Tibial nerve (tissue), 4 donors: ENCODE measurements at regions not wholly inside any gene's neighbourhood (a gene's known extent, or its start where the extent isn't known, plus 50 kb on each side); places are given as distances from the start of the nearest gene placed in this dataset.

Source experiments
- DNase-seq, 2 donors: peaks; one replicate each; pipeline ENCODE4 v3.0.0-alpha.2; 2019; ENCODE audit warnings: low spot score in 2 of 2
- H3K27ac ChIP-seq, 4 donors: fragments of 200-600 bp; sonication (generic) in 3 of 4; one replicate each; pipeline ENCODE4 v1.5.1; 2017 to 2019; ENCODE audit warnings: mild to moderate bottlenecking in 1 of 4
- H3K27me3 ChIP-seq, 2 donors: fragments of 200-600 bp; sonication (generic) in 1 of 2; one replicate each; pipeline versions ENCODE4 v1.5.1 to v1.6.0; 2017 to 2019
- H3K36me3 ChIP-seq, 3 donors: fragments of 200-600 bp; sonication (generic); one replicate each; pipeline ENCODE4 v1.5.1; 2018 to 2019
- H3K4me1 ChIP-seq, 4 donors: fragments of 200-600 bp; sonication (generic) in 3 of 4; one replicate each; pipeline ENCODE4 v1.5.1; 2017 to 2019
- H3K4me3 ChIP-seq, 4 donors: fragments of 200-600 bp; sonication (generic) in 3 of 4; one replicate each; pipeline ENCODE4 v1.5.1; 2017 to 2019; ENCODE audit warnings: mild to moderate bottlenecking in 1 of 4, moderate library complexity in 1 of 4
- H3K9me3 ChIP-seq, 4 donors: fragments of 200-600 bp; sonication (generic) in 3 of 4; one replicate each; pipeline ENCODE4 v1.5.1; 2017 to 2019
- CTCF ChIP-seq, 5 experiments: fragments of 200-600 bp in 3 of 5; fragments of 450-650 bp in 2 of 5; sonication (generic) in 3 of 5; IDR thresholded peaks; one replicate each; pipeline ENCODE4 v1.5.1; 2016 to 2019; ENCODE audit warnings: antibody characterized with exemption in 5 of 5, mild to moderate bottlenecking in 3 of 5, moderate library complexity in 2 of 5
- EP300 ChIP-seq, 2 donors: sonication (generic); formaldehyde crosslinking; IDR thresholded peaks; one replicate each; pipeline ENCODE4 v1.6.1; 2017; ENCODE audit warnings: antibody characterized with exemption in 2 of 2, mild to moderate bottlenecking in 1 of 2
- POLR2A ChIP-seq, 2 donors: fragments of 450-650 bp; IDR thresholded peaks; one replicate each; pipeline ENCODE4 v1.6.1; 2017; ENCODE audit warnings: antibody characterized with exemption in 2 of 2, mild to moderate bottlenecking in 2 of 2, moderate library complexity in 2 of 2
- WGBS, 2 donors: methylation state at CpG; one replicate each; pipeline ENCODE4 v1.1.5; 2018; 5-methylcytosine and 5-hydroxymethylcytosine counted together

GRCh38 chr5:89110916-89111646 lies 228.1 kb upstream of the MEF2C start:
- TF ChIP-seq CTCF (IDR thresholded peaks at IDR 0.05): no peak
- TF ChIP-seq EP300 (IDR thresholded peaks at IDR 0.05): no peak
- TF ChIP-seq POLR2A (IDR thresholded peaks at IDR 0.05): no peak
- no peak overlapping the region for H3K4me3 ChIP-seq
- H3K27ac ChIP-seq: no peak overlapping the region
- no peak for DNase-seq
- no peaks in the 10 kb centered on the region for H3K27me3 ChIP-seq
- H3K4me1 ChIP-seq: no peaks in the 10 kb centered on the region
- H3K36me3 ChIP-seq: no peaks in the 10 kb centered on the region
- H3K9me3 ChIP-seq: no peaks in the 10 kb centered on the region
- WGBS, 2 donors: 75 to 79% methylated on average over 4 of the region's 4 CpGs

- Histone ChIP-seq H3K27me3 (no peaks in the 10 kb centered on the region), H3K36me3 (no peaks in the 10 kb centered on the region), H3K4me3 (no peak overlapping the region), H3K27ac (no peak overlapping the region), H3K9me3 (no peaks in the 10 kb centered on the region), H3K4me1 (no peaks in the 10 kb centered on the region)
- TF ChIP-seq CTCF (IDR thresholded peaks at IDR 0.05) (no peak), EP300 (IDR thresholded peaks at IDR 0.05) (no peak), POLR2A (IDR thresholded peaks at IDR 0.05) (no peak)
- no peak for DNase-seq
- 61 to 63% methylated on average over 1 of the region's 1 CpG for WGBS, 2 donors
Measured at GRCh38 chr5:89106480-89106879, 223.5 kb upstream of the MEF2C start.

DNA sequence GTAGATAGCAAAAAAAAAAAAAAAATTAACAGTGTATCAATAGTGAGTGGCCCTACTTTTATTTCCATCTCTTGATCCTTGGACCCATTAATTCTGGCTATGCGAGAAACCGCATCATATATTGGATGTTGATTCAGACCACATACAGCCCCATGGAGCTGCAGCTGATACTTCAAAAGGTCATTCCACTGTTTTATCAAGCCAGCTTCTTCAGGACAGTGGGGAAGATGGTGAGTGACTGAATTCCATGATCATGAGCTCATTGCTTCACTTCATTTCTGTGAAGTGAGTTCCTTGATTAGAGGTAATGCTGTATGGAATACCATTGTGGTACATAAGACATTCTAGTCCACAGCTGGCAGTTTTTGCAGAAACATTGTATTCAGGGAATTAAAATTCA lies 222.9 kb upstream of the MEF2C start:
- DNase-seq: no peak
- H3K9me3 ChIP-seq: no peaks in the 10 kb centered on the region
- no peak overlapping the region for H3K27ac ChIP-seq
- no peak overlapping the region for H3K4me3 ChIP-seq
- no peaks in the 10 kb centered on the region for H3K27me3 ChIP-seq
- 97 to 98% methylated on average over 2 of the region's 2 CpGs for WGBS, 2 donors
- no peaks in the 10 kb centered on the region for H3K36me3 ChIP-seq
- TF ChIP-seq EP300 (IDR thresholded peaks at IDR 0.05): no peak
- no peak for TF ChIP-seq CTCF (IDR thresholded peaks at IDR 0.05)
- TF ChIP-seq POLR2A (IDR thresholded peaks at IDR 0.05): no peak
- H3K4me1 ChIP-seq: no peaks in the 10 kb centered on the region

- H3K9me3 ChIP-seq: no peaks in the 10 kb centered on the region
- H3K27ac ChIP-seq: no peak overlapping the region
- H3K4me3 ChIP-seq: no peak overlapping the region
- DNase-seq: no peak
- H3K4me1 ChIP-seq: no peaks in the 10 kb centered on the region
- no peaks in the 10 kb centered on the region for H3K27me3 ChIP-seq
- TF ChIP-seq POLR2A (IDR thresholded peaks at IDR 0.05) (no peak), EP300 (IDR thresholded peaks at IDR 0.05) (no peak), CTCF (IDR thresholded peaks at IDR 0.05) (no peak)
- H3K36me3 ChIP-seq: no peaks in the 10 kb centered on the region
- WGBS, 2 donors: 63 to 73% methylated on average over 1 of the region's 1 CpG
Measured at GRCh38 chr5:89105171-89105695, 222.2 kb upstream of the MEF2C start.

- Histone ChIP-seq H3K4me1 (no peaks in the 10 kb centered on the region), H3K36me3 (no peaks in the 10 kb centered on the region), H3K9me3 (no peaks in the 10 kb centered on the region), H3K4me3 (no peak overlapping the region), H3K27me3 (no peaks in the 10 kb centered on the region), H3K27ac (no peak overlapping the region)
- DNase-seq: no peak
- TF ChIP-seq POLR2A (IDR thresholded peaks at IDR 0.05): no peak
- no peak for TF ChIP-seq EP300 (IDR thresholded peaks at IDR 0.05)
- TF ChIP-seq CTCF (IDR thresholded peaks at IDR 0.05): no peak
Measured at GRCh38 chr5:89098199-89098756, 215.3 kb upstream of the MEF2C start.
